IPS-NIHi11 (cell line): ENCODE measurements at regions not wholly inside any gene's neighbourhood (a gene's known extent, or its start where the extent isn't known, plus 50 kb on each side); places are given as distances from the start of the nearest gene placed in this dataset.
"Not testable (repeated sequence)": the region's sequence is repeated elsewhere in the genome, so short reads cannot be mapped to it uniquely, and the experiment has no call there.

ENCODE experiments used
- DNase-seq: peaks from one replicate; pipeline ENCODE4 v3.0.0; 2012; ENCODE audit warnings: mixed read lengths, low spot score

GRCh38 chr16:26508946-26509345 lies 557.8 kb upstream of the C16orf82 start:
- not testable (repeated sequence) for DNase-seq

GRCh38 chr16:26510924-26511323 lies 555.8 kb upstream of the C16orf82 start:
- DNase-seq: no peak

- DNase-seq: no peak
Observed at GRCh38 chr16:26511463-26511862, 555.3 kb upstream of the C16orf82 start.

- no peak for DNase-seq
Observed at GRCh38 chr16:26521626-26522025, 545.1 kb upstream of the C16orf82 start.

- DNase-seq: no peak
Observed at GRCh38 chr16:26524281-26524680, 542.4 kb upstream of the C16orf82 start.

- no peak for DNase-seq
Observed at GRCh38 chr16:26524846-26525245, 541.9 kb upstream of the C16orf82 start.

GRCh38 chr16:26525856-26526255 lies 540.9 kb upstream of the C16orf82 start:
- no peak for DNase-seq

GRCh38 chr16:26526633-26527032 lies 540.1 kb upstream of the C16orf82 start:
- DNase-seq: no peak

GRCh38 chr16:26530584-26531289 lies 536.0 kb upstream of the C16orf82 start:
- DNase-seq: no peak

GRCh38 chr16:26531290-26531730 lies 535.4 kb upstream of the C16orf82 start:
- no peak for DNase-seq

GRCh38 chr16:26532456-26532855 lies 534.3 kb upstream of the C16orf82 start:
- DNase-seq: no peak

- DNase-seq: no peak
Observed at GRCh38 chr16:26542198-26542597, 524.5 kb upstream of the C16orf82 start.

GRCh38 chr16:26546573-26546972 lies 520.2 kb upstream of the C16orf82 start:
- no peak for DNase-seq

GRCh38 chr16:26547681-26548080 lies 519.0 kb upstream of the C16orf82 start:
- no peak for DNase-seq

- no peak for DNase-seq
Observed at GRCh38 chr16:26550111-26550610, 516.6 kb upstream of the C16orf82 start.

- DNase-seq: no peak
Observed at GRCh38 chr16:26554030-26554429, 512.7 kb upstream of the C16orf82 start.

- DNase-seq: no peak
Observed at GRCh38 chr16:26561303-26561702, 505.4 kb upstream of the C16orf82 start.

- DNase-seq: no peak
Observed at GRCh38 chr16:26563018-26563417, 503.7 kb upstream of the C16orf82 start.

GRCh38 chr16:26567356-26567755 lies 499.4 kb upstream of the C16orf82 start:
- no peak for DNase-seq

GRCh38 chr16:26569793-26570192 lies 496.9 kb upstream of the C16orf82 start:
- DNase-seq: peak; percentile 55

GRCh38 chr16:26578748-26579147 lies 488.0 kb upstream of the C16orf82 start:
- no peak for DNase-seq

- DNase-seq: no peak
Observed at GRCh38 chr16:26583803-26584202, 482.9 kb upstream of the C16orf82 start.

- DNase-seq: no peak
Observed at GRCh38 chr16:26593700-26594099, 473.0 kb upstream of the C16orf82 start.

GRCh38 chr16:26594666-26595065 lies 472.1 kb upstream of the C16orf82 start:
- no peak for DNase-seq
